HCT116 (cell line): ENCODE measurements at regions not wholly inside any gene's neighbourhood (a gene's known extent, or its start where the extent isn't known, plus 50 kb on each side); places are given as distances from the start of the nearest gene placed in this dataset.

Experiments
- ATAC-seq: fragments of 200-7000 bp; cut with Tn5 transposase; 2 replicates; pipeline ENCODE4 v1.9.1; 2020; ENCODE audit warnings: mild to moderate bottlenecking, moderate library complexity
- BruUV-seq: library from RNA; stranded (reverse); fragments of 400-500 nt; replicated peaks from 2 replicates; lab custom pipeline; 2021; lab: Mats Ljungman, UMichigan
- CTCF ChIA-PET: fragments of 300-600 bp; sonication (Branson Sonifier 250); formaldehyde crosslinking; loops from one replicate; lab custom pipeline; 2021; ENCODE audit warnings: antibody characterized with exemption; lab: Charles Lee
- POLR2A ChIA-PET: fragments of 300-600, 350-600 bp; sonication (Branson Sonifier 250); formaldehyde crosslinking; loops from one replicate; lab custom pipeline; 2021; ENCODE audit warnings: antibody characterized with exemption; lab: Charles Lee
- RAD21 ChIA-PET, 2 experiments: fragments of 300-600 bp; sonication (Branson Sonifier 250); formaldehyde crosslinking; loops; one replicate each; lab custom pipeline; 2023; ENCODE audit warnings: low total read pairs in 2 of 2; ENCODE audit not compliant: uncharacterized antibody in 2 of 2, unreplicated experiment in 2 of 2, low non-redundant PET in 1 of 2; lab: Charles Lee
- DNase-seq: peaks from one replicate; pipeline ENCODE4 v3.0.0-alpha.2; 2010; ENCODE audit warnings: low read depth, low spot score
- H2AFZ ChIP-seq: fragments of 200-600 bp; shearing (Covaris generic), sonication (generic); 2 replicates; pipeline ENCODE4 v1.6.1; 2017; ENCODE audit warnings: low read depth, mixed run types, mixed read lengths, antibody characterized with exemption, low read length; ENCODE audit not compliant: poor library complexity, severe bottlenecking
- H3K27ac ChIP-seq: 2 replicates; pipeline ENCODE4 v1.5.1; 2012; ENCODE audit warnings: low read depth, low read length
- H3K27me3 ChIP-seq: fragments of 200-600 bp; sonication (generic); 2 replicates; pipeline ENCODE4 v1.6.1; 2016; ENCODE audit warnings: mixed run types, low read length, mixed read lengths; ENCODE audit not compliant: insufficient read depth
- H3K36me3 ChIP-seq, 2 experiments: fragments of 200-500 bp in 1 of 2; fragments of 200-600 bp in 1 of 2; sonication (Bioruptor generic) in 1 of 2; sonication (generic) in 1 of 2; 2 replicates each; pipeline versions ENCODE4 v1.5.1 to v1.6.1; 2014 to 2016; ENCODE audit warnings: low read length in 2 of 2, inconsistent platforms in 1 of 2, mixed read lengths in 1 of 2, mixed run types in 1 of 2; ENCODE audit not compliant: insufficient read depth in 2 of 2, control insufficient read depth in 1 of 2
- H3K4me1 ChIP-seq, 2 experiments: fragments of 200-600 bp in 1 of 2; sonication (generic) in 1 of 2; 2 replicates each; pipeline versions ENCODE4 v1.5.1 to v1.6.1; 2012 to 2017; ENCODE audit warnings: low read length in 2 of 2, inconsistent platforms in 1 of 2, mild to moderate bottlenecking in 1 of 2, mixed read lengths in 1 of 2, mixed run types in 1 of 2, moderate library complexity in 1 of 2; ENCODE audit not compliant: insufficient read depth in 2 of 2, control insufficient read depth in 1 of 2
- H3K4me2 ChIP-seq: fragments of 200-600 bp; sonication (generic); 2 replicates; pipeline ENCODE4 v1.6.1; 2017; ENCODE audit warnings: mixed run types, low read length, mixed read lengths
- H3K4me3 ChIP-seq, 2 experiments: fragments of 200-600 bp in 1 of 2; sonication (generic) in 1 of 2; replicated peaks in 1 of 2; 2 replicates each; pipeline ENCODE4 v1.5.1; 2011 to 2016; ENCODE audit warnings: low read length in 2 of 2, control low read depth in 1 of 2, low read depth in 1 of 2, mild to moderate bottlenecking in 1 of 2, mixed read lengths in 1 of 2, mixed run types in 1 of 2
- H3K79me2 ChIP-seq: fragments of 200-600 bp; sonication (generic); 2 replicates; pipeline ENCODE4 v1.6.1; 2017; ENCODE audit warnings: mild to moderate bottlenecking, mixed run types, low read length, moderate library complexity, mixed read lengths; ENCODE audit not compliant: insufficient read depth
- H3K9ac ChIP-seq: fragments of 200-600 bp; sonication (generic); 2 replicates; pipeline ENCODE4 v1.6.1; 2016; ENCODE audit warnings: low read length, mixed read lengths
- H3K9me2 ChIP-seq: fragments of 200-600 bp; sonication (generic), shearing (Covaris generic); 2 replicates; pipeline ENCODE4 v1.6.1; 2017; ENCODE audit warnings: mixed run types, mild to moderate bottlenecking, moderate library complexity; ENCODE audit not compliant: insufficient read depth
- H3K9me3 ChIP-seq, 2 experiments: fragments of 200-500 bp in 1 of 2; fragments of 200-600 bp in 1 of 2; sonication (Bioruptor generic) in 1 of 2; sonication (generic) in 1 of 2; 2 replicates each; pipeline ENCODE4 v1.6.1; 2014 to 2017; ENCODE audit warnings: low read length in 2 of 2, mixed read lengths in 2 of 2, inconsistent platforms in 1 of 2, low read depth in 1 of 2, mild to moderate bottlenecking in 1 of 2, mixed run types in 1 of 2, moderate library complexity in 1 of 2; ENCODE audit not compliant: control insufficient read depth in 1 of 2, insufficient read depth in 1 of 2
- H4K20me1 ChIP-seq: fragments of 200-600 bp; sonication (generic), shearing (Covaris generic); 2 replicates; pipeline ENCODE4 v1.6.1; 2017; ENCODE audit warnings: mixed run types, mild to moderate bottlenecking, moderate library complexity; ENCODE audit not compliant: insufficient read depth
- ATF3 ChIP-seq: IDR thresholded peaks from 2 replicates; pipeline ENCODE4 v1.6.1; 2012
- CBX3 ChIP-seq: IDR thresholded peaks from 2 replicates; pipeline ENCODE4 v1.6.1; 2012; ENCODE audit warnings: low read depth
- CEBPB ChIP-seq: IDR thresholded peaks from 2 replicates; pipeline ENCODE4 v1.6.1; 2012; ENCODE audit warnings: low read depth
- FOSL1 ChIP-seq: IDR thresholded peaks from 2 replicates; pipeline ENCODE4 v1.6.1; 2012; ENCODE audit warnings: low read depth
- JUND ChIP-seq: IDR thresholded peaks from 2 replicates; pipeline ENCODE4 v1.6.1; 2012
- RAD21 ChIP-seq: IDR thresholded peaks from 2 replicates; pipeline ENCODE4 v1.6.1; 2012; ENCODE audit warnings: low read depth, mild to moderate bottlenecking
- SIN3A ChIP-seq: IDR thresholded peaks from 2 replicates; pipeline ENCODE4 v1.6.1; 2012; ENCODE audit warnings: low read depth
- SRF ChIP-seq: IDR thresholded peaks from 2 replicates; pipeline ENCODE4 v1.6.1; 2012; ENCODE audit warnings: low read depth
- YY1 ChIP-seq: IDR thresholded peaks from 2 replicates; pipeline ENCODE4 v1.6.1; 2011; ENCODE audit warnings: low read length, low read depth, moderate library complexity, mild to moderate bottlenecking; ENCODE audit not compliant: insufficient replicate concordance; ENCODE audit errors: extremely low read depth
- intact Hi-C: fragments of 100-400 bp; cut with micrococcal nuclease; formaldehyde crosslinking; loops from 2 replicates; pipeline ENCODE4 v1.10.0; 2022
- TF ChIP-seq, protein P1 (sequence below): IDR thresholded peaks from 2 replicates; pipeline ENCODE4 v1.6.1; 2012; ENCODE audit warnings: low read depth
- TF ChIP-seq, protein P2 (sequence below), 3 experiments: fragments of 200-600 bp in 1 of 3; sonication (generic) in 1 of 3; IDR thresholded peaks in 2 of 3; conservative IDR thresholded peaks in 1 of 3; 2 replicates each; pipeline ENCODE4 v1.5.1; 2012 to 2017; ENCODE audit warnings: low read depth in 2 of 3, low read length in 2 of 3, antibody characterized with exemption in 1 of 3, borderline replicate concordance in 1 of 3, control low read depth in 1 of 3, mild to moderate bottlenecking in 1 of 3, mixed read lengths in 1 of 3, mixed run types in 1 of 3, moderate library complexity in 1 of 3; ENCODE audit not compliant: insufficient read depth in 1 of 3
- TF ChIP-seq, protein P3 (sequence below): IDR thresholded peaks from 2 replicates; pipeline ENCODE4 v1.6.1; 2012
- TF ChIP-seq, protein P4 (sequence below): IDR thresholded peaks from 2 replicates; pipeline ENCODE4 v1.6.1; 2011; ENCODE audit warnings: mild to moderate bottlenecking, low read length, moderate library complexity; ENCODE audit not compliant: insufficient replicate concordance; ENCODE audit errors: extremely low read depth

- TF ChIP-seq CBX3 (no peak), YY1 (no peak), SRF (no peak), FOSL1 (no peak)
- TF ChIP-seq, protein P1, sequence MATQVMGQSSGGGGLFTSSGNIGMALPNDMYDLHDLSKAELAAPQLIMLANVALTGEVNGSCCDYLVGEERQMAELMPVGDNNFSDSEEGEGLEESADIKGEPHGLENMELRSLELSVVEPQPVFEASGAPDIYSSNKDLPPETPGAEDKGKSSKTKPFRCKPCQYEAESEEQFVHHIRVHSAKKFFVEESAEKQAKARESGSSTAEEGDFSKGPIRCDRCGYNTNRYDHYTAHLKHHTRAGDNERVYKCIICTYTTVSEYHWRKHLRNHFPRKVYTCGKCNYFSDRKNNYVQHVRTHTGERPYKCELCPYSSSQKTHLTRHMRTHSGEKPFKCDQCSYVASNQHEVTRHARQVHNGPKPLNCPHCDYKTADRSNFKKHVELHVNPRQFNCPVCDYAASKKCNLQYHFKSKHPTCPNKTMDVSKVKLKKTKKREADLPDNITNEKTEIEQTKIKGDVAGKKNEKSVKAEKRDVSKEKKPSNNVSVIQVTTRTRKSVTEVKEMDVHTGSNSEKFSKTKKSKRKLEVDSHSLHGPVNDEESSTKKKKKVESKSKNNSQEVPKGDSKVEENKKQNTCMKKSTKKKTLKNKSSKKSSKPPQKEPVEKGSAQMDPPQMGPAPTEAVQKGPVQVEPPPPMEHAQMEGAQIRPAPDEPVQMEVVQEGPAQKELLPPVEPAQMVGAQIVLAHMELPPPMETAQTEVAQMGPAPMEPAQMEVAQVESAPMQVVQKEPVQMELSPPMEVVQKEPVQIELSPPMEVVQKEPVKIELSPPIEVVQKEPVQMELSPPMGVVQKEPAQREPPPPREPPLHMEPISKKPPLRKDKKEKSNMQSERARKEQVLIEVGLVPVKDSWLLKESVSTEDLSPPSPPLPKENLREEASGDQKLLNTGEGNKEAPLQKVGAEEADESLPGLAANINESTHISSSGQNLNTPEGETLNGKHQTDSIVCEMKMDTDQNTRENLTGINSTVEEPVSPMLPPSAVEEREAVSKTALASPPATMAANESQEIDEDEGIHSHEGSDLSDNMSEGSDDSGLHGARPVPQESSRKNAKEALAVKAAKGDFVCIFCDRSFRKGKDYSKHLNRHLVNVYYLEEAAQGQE, result no peak
- Histone ChIP-seq H2AFZ (no peak overlapping the region), H3K4me2 (no peak overlapping the region), H3K27ac (no peak overlapping the region), H3K27me3 (no peaks in the 10 kb centered on the region), H3K9me2 (no peaks in the 10 kb centered on the region), H3K79me2 (no peaks in the 10 kb centered on the region), H3K9ac (no peak overlapping the region), H3K36me3 (no peaks in the 10 kb centered on the region), H3K9me3 (no peaks in the 10 kb centered on the region), H3K4me3 (no peak overlapping the region), H3K4me1 (no peaks in the 10 kb centered on the region), H4K20me1 (no peaks in the 10 kb centered on the region)
- POLR2A ChIA-PET, result no interaction called here
- CTCF ChIA-PET, result no interaction called here
- RAD21 ChIA-PET, result no interaction called here
- intact Hi-C loops, result no loop called here
- no peak for ATAC-seq
- no peak for DNase-seq
- no TSS peak for BruUV-seq
Measured at GRCh38 chr6:102680413-102680812, 1286.9 kb downstream of the GRIK2 start.

DNA sequence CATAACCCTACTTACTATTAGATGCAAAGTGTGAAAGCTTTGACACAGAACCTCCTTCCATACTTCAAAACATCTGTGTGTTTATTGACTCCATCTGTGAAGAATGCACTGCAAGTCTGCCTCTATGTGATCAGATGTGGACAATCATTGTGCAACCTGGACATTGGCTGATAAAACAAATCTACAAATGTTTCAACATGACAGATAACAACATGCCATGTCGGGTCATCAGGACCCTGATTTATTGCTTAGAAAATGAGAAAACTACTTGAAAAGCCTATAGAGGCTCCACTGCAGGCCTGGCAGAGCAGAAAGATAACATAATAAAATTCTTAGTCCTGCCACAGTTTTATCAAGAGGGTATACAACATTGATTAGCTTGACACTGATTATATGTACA, 1286.4 kb downstream of the GRIK2 start:
- no peaks in the 10 kb centered on the region for H3K9me3 ChIP-seq
- no peak overlapping the region for H3K9ac ChIP-seq
- H3K27ac ChIP-seq, result no peak overlapping the region
- H3K36me3 ChIP-seq, result no peaks in the 10 kb centered on the region
- ATAC-seq (no peak), DNase-seq (no peak)
- no peak overlapping the region for H3K4me3 ChIP-seq
- no peaks in the 10 kb centered on the region for H3K27me3 ChIP-seq
- ChIA-PET POLR2A (no interaction called here), CTCF (no interaction called here), RAD21 (no interaction called here)
- intact Hi-C loops, result no loop called here
- no peaks in the 10 kb centered on the region for H3K4me1 ChIP-seq
- H2AFZ ChIP-seq, result no peak overlapping the region
- no TSS peak for BruUV-seq
- H3K4me2 ChIP-seq, result no peak overlapping the region
- H4K20me1 ChIP-seq, result no peaks in the 10 kb centered on the region
- no peaks in the 10 kb centered on the region for H3K79me2 ChIP-seq
- H3K9me2 ChIP-seq, result no peaks in the 10 kb centered on the region
- TF ChIP-seq ATF3 (no peak), SIN3A (no peak), CEBPB (no peak), JUND (no peak), FOSL1 (no peak), RAD21 (no peak)
- TF ChIP-seq, protein P2, sequence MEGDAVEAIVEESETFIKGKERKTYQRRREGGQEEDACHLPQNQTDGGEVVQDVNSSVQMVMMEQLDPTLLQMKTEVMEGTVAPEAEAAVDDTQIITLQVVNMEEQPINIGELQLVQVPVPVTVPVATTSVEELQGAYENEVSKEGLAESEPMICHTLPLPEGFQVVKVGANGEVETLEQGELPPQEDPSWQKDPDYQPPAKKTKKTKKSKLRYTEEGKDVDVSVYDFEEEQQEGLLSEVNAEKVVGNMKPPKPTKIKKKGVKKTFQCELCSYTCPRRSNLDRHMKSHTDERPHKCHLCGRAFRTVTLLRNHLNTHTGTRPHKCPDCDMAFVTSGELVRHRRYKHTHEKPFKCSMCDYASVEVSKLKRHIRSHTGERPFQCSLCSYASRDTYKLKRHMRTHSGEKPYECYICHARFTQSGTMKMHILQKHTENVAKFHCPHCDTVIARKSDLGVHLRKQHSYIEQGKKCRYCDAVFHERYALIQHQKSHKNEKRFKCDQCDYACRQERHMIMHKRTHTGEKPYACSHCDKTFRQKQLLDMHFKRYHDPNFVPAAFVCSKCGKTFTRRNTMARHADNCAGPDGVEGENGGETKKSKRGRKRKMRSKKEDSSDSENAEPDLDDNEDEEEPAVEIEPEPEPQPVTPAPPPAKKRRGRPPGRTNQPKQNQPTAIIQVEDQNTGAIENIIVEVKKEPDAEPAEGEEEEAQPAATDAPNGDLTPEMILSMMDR (IDR thresholded peaks at IDR 0.05 in 2 of 3, conservative IDR thresholded peaks at IDR 0.05 in 1 of 3; ENCODE audit: borderline replicate concordance in 1 of 3, insufficient read depth in 1 of 3, low read depth in 2 of 3, low read length in 2 of 3), result no peak
- TF ChIP-seq, protein P3, sequence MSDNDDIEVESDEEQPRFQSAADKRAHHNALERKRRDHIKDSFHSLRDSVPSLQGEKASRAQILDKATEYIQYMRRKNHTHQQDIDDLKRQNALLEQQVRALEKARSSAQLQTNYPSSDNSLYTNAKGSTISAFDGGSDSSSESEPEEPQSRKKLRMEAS, result no peak
- TF ChIP-seq, protein P4, sequence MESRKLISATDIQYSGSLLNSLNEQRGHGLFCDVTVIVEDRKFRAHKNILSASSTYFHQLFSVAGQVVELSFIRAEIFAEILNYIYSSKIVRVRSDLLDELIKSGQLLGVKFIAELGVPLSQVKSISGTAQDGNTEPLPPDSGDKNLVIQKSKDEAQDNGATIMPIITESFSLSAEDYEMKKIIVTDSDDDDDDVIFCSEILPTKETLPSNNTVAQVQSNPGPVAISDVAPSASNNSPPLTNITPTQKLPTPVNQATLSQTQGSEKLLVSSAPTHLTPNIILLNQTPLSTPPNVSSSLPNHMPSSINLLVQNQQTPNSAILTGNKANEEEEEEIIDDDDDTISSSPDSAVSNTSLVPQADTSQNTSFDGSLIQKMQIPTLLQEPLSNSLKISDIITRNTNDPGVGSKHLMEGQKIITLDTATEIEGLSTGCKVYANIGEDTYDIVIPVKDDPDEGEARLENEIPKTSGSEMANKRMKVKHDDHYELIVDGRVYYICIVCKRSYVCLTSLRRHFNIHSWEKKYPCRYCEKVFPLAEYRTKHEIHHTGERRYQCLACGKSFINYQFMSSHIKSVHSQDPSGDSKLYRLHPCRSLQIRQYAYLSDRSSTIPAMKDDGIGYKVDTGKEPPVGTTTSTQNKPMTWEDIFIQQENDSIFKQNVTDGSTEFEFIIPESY, result no peak
